ENCODE measurements at regions not wholly inside any gene's neighbourhood (a gene's known extent, or its start where the extent isn't known, plus 50 kb on each side); places are given as distances from the start of the nearest gene placed in this dataset.

- POLR2A ChIA-PET, result no interaction called here
- H4K20me1 ChIP-seq (ENCODE audit: insufficient read depth, low read length), result no peaks in the 10 kb centered on the region
- DNase-seq (ENCODE audit: low spot score), result no peak
- peaks cover 3% of the 10 kb centered on the region; the same call in 1 of the 2 replicates for H3K9me3 ChIP-seq (ENCODE audit: low read length)
- H3K4me3 ChIP-seq (ENCODE audit: low read depth, low read length, poor library complexity, severe bottlenecking), result no peak overlapping the region
- intact Hi-C loops (cut with micrococcal nuclease; ENCODE audit: unreplicated experiment), result no loop called here
- no peak overlapping the region for H2AFZ ChIP-seq (ENCODE audit: low read length)
- H3K4me2 ChIP-seq (ENCODE audit: low read length), result no peak overlapping the region
- no peak overlapping the region for H3K27ac ChIP-seq (ENCODE audit: low read depth, low read length, poor library complexity, severe bottlenecking)
- CTCF ChIA-PET (ENCODE audit: unreplicated experiment), result no interaction called here
- H3K79me2 ChIP-seq (ENCODE audit: insufficient read depth, low read depth, low read length), result no peaks in the 10 kb centered on the region
- H3K9me2 ChIP-seq (ENCODE audit: insufficient read depth, low read length), result no peaks in the 10 kb centered on the region
- no peaks in the 10 kb centered on the region for H3K4me1 ChIP-seq (ENCODE audit: insufficient read depth, low read length, poor library complexity, severe bottlenecking)
- TF ChIP-seq CTCF (conservative IDR thresholded peaks at IDR 0.05; ENCODE audit: low read length) (no peak), EZH2phosphoT487 (IDR thresholded peaks at IDR 0.05; ENCODE audit: borderline replicate concordance, low read depth, low read length) (no peak)
- BruUV-seq (replicated peaks), result no TSS peak
- H3K36me3 ChIP-seq (ENCODE audit: insufficient read depth, low read length), result no peaks in the 10 kb centered on the region
Measured at GRCh38 chr5:28542987-28543386, 1504.6 kb upstream of the CDH9 start.

- H3K9me2 ChIP-seq (ENCODE audit: insufficient read depth, low read length), result no peaks in the 10 kb centered on the region
- TF ChIP-seq CTCF (conservative IDR thresholded peaks at IDR 0.05; ENCODE audit: low read length) (no peak), EZH2phosphoT487 (IDR thresholded peaks at IDR 0.05; ENCODE audit: borderline replicate concordance, low read depth, low read length) (no peak)
- no peak overlapping the region for H2AFZ ChIP-seq (ENCODE audit: low read length)
- no peak overlapping the region for H3K4me2 ChIP-seq (ENCODE audit: low read length)
- CTCF ChIA-PET (ENCODE audit: unreplicated experiment), result no interaction called here
- H3K27ac ChIP-seq (ENCODE audit: low read depth, low read length, poor library complexity, severe bottlenecking), result no peak overlapping the region
- H4K20me1 ChIP-seq (ENCODE audit: insufficient read depth, low read length), result no peaks in the 10 kb centered on the region
- no peaks in the 10 kb centered on the region for H3K79me2 ChIP-seq (ENCODE audit: insufficient read depth, low read depth, low read length)
- no peaks in the 10 kb centered on the region for H3K4me1 ChIP-seq (ENCODE audit: insufficient read depth, low read length, poor library complexity, severe bottlenecking)
- DNase-seq (ENCODE audit: low spot score), result no peak
- BruUV-seq (replicated peaks), result no TSS peak
- H3K36me3 ChIP-seq (ENCODE audit: insufficient read depth, low read length), result no peaks in the 10 kb centered on the region
- POLR2A ChIA-PET, result no interaction called here
- intact Hi-C loops (cut with micrococcal nuclease; ENCODE audit: unreplicated experiment), result no loop called here
- H3K4me3 ChIP-seq (ENCODE audit: low read depth, low read length, poor library complexity, severe bottlenecking), result no peak overlapping the region
- H3K9me3 ChIP-seq (ENCODE audit: low read length), result no peaks in the 10 kb centered on the region; the same call in 1 of the 2 replicates
Measured at GRCh38 chr5:28523888-28524635, 1485.7 kb upstream of the CDH9 start.

GRCh38 chr5:28523416-28523815 lies 1485.0 kb upstream of the CDH9 start:
- Histone ChIP-seq H3K9me2 (ENCODE audit: insufficient read depth, low read length) (no peaks in the 10 kb centered on the region), H3K27ac (ENCODE audit: low read depth, low read length, poor library complexity, severe bottlenecking) (no peak overlapping the region), H3K4me3 (ENCODE audit: low read depth, low read length, poor library complexity, severe bottlenecking) (no peak overlapping the region), H4K20me1 (ENCODE audit: insufficient read depth, low read length) (no peaks in the 10 kb centered on the region), H3K4me1 (ENCODE audit: insufficient read depth, low read length, poor library complexity, severe bottlenecking) (no peaks in the 10 kb centered on the region), H3K36me3 (ENCODE audit: insufficient read depth, low read length) (no peaks in the 10 kb centered on the region), H3K9me3 (ENCODE audit: low read length) (no peaks in the 10 kb centered on the region; the same call in 1 of the 2 replicates), H3K79me2 (ENCODE audit: insufficient read depth, low read depth, low read length) (no peaks in the 10 kb centered on the region), H3K4me2 (ENCODE audit: low read length) (no peak overlapping the region), H2AFZ (ENCODE audit: low read length) (no peak overlapping the region)
- intact Hi-C loops (cut with micrococcal nuclease; ENCODE audit: unreplicated experiment), result no loop called here
- no TSS peak for BruUV-seq (replicated peaks)
- ChIA-PET POLR2A (interaction anchor here (0.6 kb wide), 1 partner anchor 982 kb away, joined by 3 read pairs; no protein-coding TSS in a partner anchor), CTCF (ENCODE audit: unreplicated experiment) (no interaction called here)
- TF ChIP-seq CTCF (conservative IDR thresholded peaks at IDR 0.05; ENCODE audit: low read length), result no peak
- no peak for TF ChIP-seq EZH2phosphoT487 (IDR thresholded peaks at IDR 0.05; ENCODE audit: borderline replicate concordance, low read depth, low read length)
- DNase-seq (ENCODE audit: low spot score), result no peak

All from OCI-LY7 (cell line).